ENCODE measurements at regions not wholly inside any gene's neighbourhood (a gene's known extent, or its start where the extent isn't known, plus 50 kb on each side); places are given as distances from the start of the nearest gene placed in this dataset.

DNA sequence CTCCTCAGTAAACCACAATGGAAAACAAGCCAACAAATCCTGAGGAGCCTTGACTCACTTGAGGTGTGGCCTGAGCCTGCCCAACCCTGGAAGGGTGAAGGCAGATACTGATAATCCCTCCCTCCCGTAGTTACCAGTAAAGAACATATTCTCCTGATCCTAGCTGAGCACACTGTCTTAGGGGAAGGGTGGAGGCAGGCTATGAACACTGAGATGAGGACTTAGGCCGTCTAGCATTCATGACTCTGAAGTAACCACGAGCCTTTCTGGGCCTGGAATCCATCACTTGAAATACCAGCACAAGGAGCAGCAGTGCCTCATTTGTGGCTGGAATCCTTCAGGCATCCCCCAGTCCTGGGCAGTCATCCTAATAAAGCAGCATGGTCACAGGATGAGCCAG, 124.5 kb upstream of the PRLR start:
- Mint-ChIP-seq H3K9me3 (peaks cover 24 to 32% (median 28%) of the 10 kb centered on the region in 5 donors), H3K36me3 (peaks cover 0 to 1% (median under 1%) of the 10 kb centered on the region in 3 donors), H3K27ac (no peak overlapping the region), H3K4me1 (no peaks in the 10 kb centered on the region), H3K4me3 (no peak overlapping the region), H3K27me3 (peaks cover 4 to 6% of the 10 kb centered on the region in 2 donors)
- Histone ChIP-seq H3K4me3 (ENCODE audit: low read length) (no peak overlapping the region), H3K36me3 (ENCODE audit: insufficient read depth, low read length) (no peaks in the 10 kb centered on the region), H3K27me3 (ENCODE audit: insufficient read depth, low read length, poor library complexity, severe bottlenecking) (no peaks in the 10 kb centered on the region), H3K9me3 (ENCODE audit: low read length) (no peaks in the 10 kb centered on the region), H3K4me1 (ENCODE audit: insufficient read depth, low read length) (no peaks in the 10 kb centered on the region), H3K27ac (ENCODE audit: low read depth, low read length) (no peak overlapping the region)
- CTCF ChIA-PET = no interaction called here
- POLR2A ChIA-PET = no interaction called here
- DNase-seq = no peak

- ChIA-PET POLR2A (no interaction called here), CTCF (no interaction called here)
- no peak overlapping the region for H3K4me3 ChIP-seq (ENCODE audit: low read length)
- no peaks in the 10 kb centered on the region for H3K9me3 ChIP-seq (ENCODE audit: low read length)
- no peaks in the 10 kb centered on the region for H3K27me3 ChIP-seq (ENCODE audit: insufficient read depth, low read length, poor library complexity, severe bottlenecking)
- H3K4me1 Mint-ChIP-seq = no peaks in the 10 kb centered on the region
- H3K27me3 Mint-ChIP-seq = peaks cover 3% of the 10 kb centered on the region in 2 donors
- peaks cover 5 to 18% (median 14%) of the 10 kb centered on the region in 5 donors for H3K9me3 Mint-ChIP-seq
- no peak overlapping the region for H3K27ac Mint-ChIP-seq
- H3K4me3 Mint-ChIP-seq = no peak overlapping the region
- no peak for DNase-seq
- H3K36me3 ChIP-seq (ENCODE audit: insufficient read depth, low read length) = no peaks in the 10 kb centered on the region
- H3K36me3 Mint-ChIP-seq = peaks cover 0 to 3% (median 0%) of the 10 kb centered on the region in 3 donors
- H3K4me1 ChIP-seq (ENCODE audit: insufficient read depth, low read length) = no peaks in the 10 kb centered on the region
- no peak overlapping the region for H3K27ac ChIP-seq (ENCODE audit: low read depth, low read length)
Observed at GRCh38 chr5:35345222-35345621, 114.9 kb upstream of the PRLR start.

GRCh38 chr5:35342664-35343063, 112.4 kb upstream of the PRLR start:
- Histone ChIP-seq H3K36me3 (ENCODE audit: insufficient read depth, low read length) (no peaks in the 10 kb centered on the region), H3K9me3 (ENCODE audit: low read length) (no peaks in the 10 kb centered on the region), H3K27me3 (ENCODE audit: insufficient read depth, low read length, poor library complexity, severe bottlenecking) (no peaks in the 10 kb centered on the region), H3K27ac (ENCODE audit: low read depth, low read length) (no peak overlapping the region), H3K4me3 (ENCODE audit: low read length) (no peak overlapping the region), H3K4me1 (ENCODE audit: insufficient read depth, low read length) (no peaks in the 10 kb centered on the region)
- POLR2A ChIA-PET = no interaction called here
- no peaks in the 10 kb centered on the region for H3K36me3 Mint-ChIP-seq
- no peak overlapping the region for H3K27ac Mint-ChIP-seq
- H3K27me3 Mint-ChIP-seq = peaks cover 1 to 9% of the 10 kb centered on the region in 2 donors
- DNase-seq = no peak
- no peak overlapping the region for H3K4me3 Mint-ChIP-seq
- peaks cover 0 to 9% (median 5%) of the 10 kb centered on the region in 5 donors for H3K9me3 Mint-ChIP-seq
- no peaks in the 10 kb centered on the region for H3K4me1 Mint-ChIP-seq
- CTCF ChIA-PET = no interaction called here

- Histone ChIP-seq H3K4me1 (ENCODE audit: insufficient read depth, low read length) (no peaks in the 10 kb centered on the region), H3K4me3 (ENCODE audit: low read length) (no peak overlapping the region), H3K36me3 (ENCODE audit: insufficient read depth, low read length) (no peaks in the 10 kb centered on the region), H3K27me3 (ENCODE audit: insufficient read depth, low read length, poor library complexity, severe bottlenecking) (no peaks in the 10 kb centered on the region), H3K9me3 (ENCODE audit: low read length) (no peaks in the 10 kb centered on the region), H3K27ac (ENCODE audit: low read depth, low read length) (no peak overlapping the region)
- Mint-ChIP-seq H3K9me3 (peaks cover 0 to 9% (median 5%) of the 10 kb centered on the region in 5 donors), H3K27me3 (peaks cover 1 to 9% of the 10 kb centered on the region in 2 donors), H3K4me1 (no peaks in the 10 kb centered on the region), H3K36me3 (no peaks in the 10 kb centered on the region), H3K4me3 (no peak overlapping the region), H3K27ac (no peak overlapping the region)
- POLR2A ChIA-PET = no interaction called here
- CTCF ChIA-PET = no interaction called here
- DNase-seq = no peak
Observed at GRCh38 chr5:35341189-35341588, 110.9 kb upstream of the PRLR start.

- peaks cover 2 to 14% of the 10 kb centered on the region in 2 donors for H3K27me3 Mint-ChIP-seq
- H3K36me3 Mint-ChIP-seq = no peaks in the 10 kb centered on the region
- no peak for DNase-seq
- H3K4me1 Mint-ChIP-seq = no peaks in the 10 kb centered on the region
- Histone ChIP-seq H3K9me3 (ENCODE audit: low read length) (no peaks in the 10 kb centered on the region), H3K27ac (ENCODE audit: low read depth, low read length) (no peak overlapping the region), H3K4me3 (ENCODE audit: low read length) (no peak overlapping the region), H3K27me3 (ENCODE audit: insufficient read depth, low read length, poor library complexity, severe bottlenecking) (no peaks in the 10 kb centered on the region), H3K4me1 (ENCODE audit: insufficient read depth, low read length) (no peaks in the 10 kb centered on the region), H3K36me3 (ENCODE audit: insufficient read depth, low read length) (no peaks in the 10 kb centered on the region)
- H3K27ac Mint-ChIP-seq = no peak overlapping the region
- POLR2A ChIA-PET = no interaction called here
- no peak overlapping the region for H3K4me3 Mint-ChIP-seq
- CTCF ChIA-PET = no interaction called here
- H3K9me3 Mint-ChIP-seq = peaks cover 0 to 5% (median 4%) of the 10 kb centered on the region in 5 donors
Observed at GRCh38 chr5:35339616-35340100, 109.4 kb upstream of the PRLR start.

- CTCF ChIA-PET = no interaction called here
- Histone ChIP-seq H3K4me3 (ENCODE audit: low read length) (no peak overlapping the region), H3K27ac (ENCODE audit: low read depth, low read length) (no peak overlapping the region), H3K4me1 (ENCODE audit: insufficient read depth, low read length) (no peaks in the 10 kb centered on the region), H3K27me3 (ENCODE audit: insufficient read depth, low read length, poor library complexity, severe bottlenecking) (no peaks in the 10 kb centered on the region), H3K9me3 (ENCODE audit: low read length) (no peaks in the 10 kb centered on the region), H3K36me3 (ENCODE audit: insufficient read depth, low read length) (no peaks in the 10 kb centered on the region)
- peaks cover 2 to 14% of the 10 kb centered on the region in 2 donors for H3K27me3 Mint-ChIP-seq
- H3K4me3 Mint-ChIP-seq = no peak overlapping the region
- H3K27ac Mint-ChIP-seq = no peak overlapping the region
- no peaks in the 10 kb centered on the region for H3K4me1 Mint-ChIP-seq
- H3K9me3 Mint-ChIP-seq = peaks cover 0 to 5% (median 2%) of the 10 kb centered on the region in 5 donors
- H3K36me3 Mint-ChIP-seq = no peaks in the 10 kb centered on the region
- no peak for DNase-seq
- POLR2A ChIA-PET = no interaction called here
Observed at GRCh38 chr5:35339006-35339405, 108.7 kb upstream of the PRLR start.

DNA sequence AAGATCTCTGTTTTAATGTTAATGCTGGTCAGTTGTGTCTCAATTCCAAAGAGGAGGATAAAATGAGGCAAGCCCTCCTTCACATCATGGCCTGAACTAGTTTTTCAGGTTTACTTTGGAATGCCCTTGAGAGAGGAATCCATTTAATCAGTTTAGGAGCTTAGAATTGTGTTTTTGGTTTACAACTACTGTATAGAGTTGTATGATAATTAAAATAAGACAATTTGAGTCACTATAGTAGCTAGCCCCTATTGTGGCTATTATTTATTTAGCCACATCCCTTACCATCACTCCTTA, 107.8 kb upstream of the PRLR start:
- H3K9me3 Mint-ChIP-seq = peaks cover 0 to 2% (median 0%) of the 10 kb centered on the region in 5 donors
- CTCF ChIA-PET = no interaction called here

DNA sequence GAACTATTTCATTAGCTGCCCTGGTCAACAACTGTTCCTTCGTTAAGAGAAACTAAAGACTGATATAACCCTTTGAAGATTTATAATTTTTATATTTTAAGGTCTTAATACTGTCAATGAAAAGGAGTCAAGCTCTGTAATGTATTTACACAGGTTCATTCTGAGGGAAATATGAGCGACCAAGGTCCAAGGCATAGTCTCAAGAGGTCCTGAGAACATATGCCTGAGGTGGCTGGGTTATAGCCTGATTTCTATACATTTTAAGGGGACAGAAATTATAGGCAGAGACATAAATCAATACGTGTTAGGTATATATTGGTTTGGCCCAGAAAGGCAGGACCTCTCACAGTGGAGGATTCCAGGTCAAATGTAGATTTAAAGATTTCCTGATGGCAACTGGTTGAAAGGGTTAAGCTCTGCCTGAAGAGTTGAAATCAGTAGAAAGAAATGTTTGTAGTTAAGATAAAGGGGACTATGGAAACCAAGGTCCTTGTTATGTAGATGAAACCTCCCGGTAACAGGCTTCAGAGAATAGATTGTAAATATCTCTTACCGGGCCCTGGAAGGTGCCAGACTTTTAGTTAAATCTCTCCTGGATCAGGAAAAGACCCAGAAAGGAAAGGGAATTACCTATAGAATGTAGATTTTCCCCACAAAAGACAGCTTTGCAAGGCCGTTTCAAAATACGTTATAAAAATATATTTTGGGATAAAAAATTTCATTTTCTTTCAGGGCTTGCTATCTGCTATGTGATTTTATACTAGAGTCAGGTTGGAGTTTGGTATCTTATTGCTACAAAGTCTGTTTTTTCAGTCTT, 107.3 kb upstream of the PRLR start:
- Histone ChIP-seq H3K4me1 (ENCODE audit: insufficient read depth, low read length) (no peaks in the 10 kb centered on the region), H3K36me3 (ENCODE audit: insufficient read depth, low read length) (no peaks in the 10 kb centered on the region), H3K4me3 (ENCODE audit: low read length) (no peak overlapping the region), H3K27ac (ENCODE audit: low read depth, low read length) (no peak overlapping the region), H3K27me3 (ENCODE audit: insufficient read depth, low read length, poor library complexity, severe bottlenecking) (no peaks in the 10 kb centered on the region), H3K9me3 (ENCODE audit: low read length) (no peaks in the 10 kb centered on the region)
- POLR2A ChIA-PET = no interaction called here
- H3K27ac Mint-ChIP-seq = no peak overlapping the region
- peaks cover 2 to 14% of the 10 kb centered on the region in 2 donors for H3K27me3 Mint-ChIP-seq
- no peak for DNase-seq
- no peaks in the 10 kb centered on the region for H3K36me3 Mint-ChIP-seq
- CTCF ChIA-PET = no interaction called here
- H3K9me3 Mint-ChIP-seq = peaks cover 0 to 2% (median 0%) of the 10 kb centered on the region in 5 donors
- no peaks in the 10 kb centered on the region for H3K4me1 Mint-ChIP-seq
- no peak overlapping the region for H3K4me3 Mint-ChIP-seq

More for the DNA sequence above, 107.8 kb upstream of the PRLR start:
- no peak overlapping the region for H3K27ac Mint-ChIP-seq
- Histone ChIP-seq H3K4me3 (ENCODE audit: low read length) (no peak overlapping the region), H3K27ac (ENCODE audit: low read depth, low read length) (no peak overlapping the region), H3K4me1 (ENCODE audit: insufficient read depth, low read length) (no peaks in the 10 kb centered on the region), H3K9me3 (ENCODE audit: low read length) (no peaks in the 10 kb centered on the region), H3K36me3 (ENCODE audit: insufficient read depth, low read length) (no peaks in the 10 kb centered on the region), H3K27me3 (ENCODE audit: insufficient read depth, low read length, poor library complexity, severe bottlenecking) (no peaks in the 10 kb centered on the region)
- POLR2A ChIA-PET = no interaction called here
- H3K4me3 Mint-ChIP-seq = no peak overlapping the region
- no peaks in the 10 kb centered on the region for H3K4me1 Mint-ChIP-seq
- no peaks in the 10 kb centered on the region for H3K36me3 Mint-ChIP-seq
- DNase-seq = no peak
- H3K27me3 Mint-ChIP-seq = peaks cover 2 to 14% of the 10 kb centered on the region in 2 donors

Measured in CD8-positive, alpha-beta memory T cell (primary cell).